Liver (tissue), 3 donors: ENCODE measurements at regions not wholly inside any gene's neighbourhood (a gene's known extent, or its start where the extent isn't known, plus 50 kb on each side); places are given as distances from the start of the nearest gene placed in this dataset.

Source experiments
- EGR1 ChIP-seq, 2 donors: IDR thresholded peaks; 2 replicates each; pipeline ENCODE4 v1.6.1; 2016 to 2018; ENCODE audit warnings: antibody characterized with exemption in 2 of 2, low read depth in 2 of 2
- FOXA1 ChIP-seq: IDR thresholded peaks from 2 replicates; pipeline ENCODE4 v1.6.1; 2016; ENCODE audit warnings: antibody characterized with exemption
- JUND ChIP-seq, 2 donors: IDR thresholded peaks; 2 replicates each; pipeline ENCODE4 v1.6.1; 2016; ENCODE audit warnings: antibody characterized with exemption in 2 of 2
- RAD21 ChIP-seq, 2 donors: IDR thresholded peaks; 2 replicates each; pipeline ENCODE4 v1.6.1; 2016; ENCODE audit warnings: antibody characterized with exemption in 2 of 2, mild to moderate bottlenecking in 2 of 2
- RXRA ChIP-seq, 2 donors: IDR thresholded peaks; 2 replicates each; pipeline ENCODE4 v1.6.1; 2017 to 2018; ENCODE audit warnings: antibody characterized with exemption in 2 of 2, mild to moderate bottlenecking in 1 of 2
- TAF1 ChIP-seq: conservative IDR thresholded peaks from 2 replicates; pipeline ENCODE4 v1.6.1; 2016; ENCODE audit warnings: antibody characterized with exemption, mild to moderate bottlenecking
- YY1 ChIP-seq: IDR thresholded peaks from 2 replicates; pipeline ENCODE4 v1.6.1; 2016; ENCODE audit warnings: antibody characterized with exemption, mild to moderate bottlenecking
- TF ChIP-seq, protein P1 (sequence below): fragments of 150-350 bp; IDR thresholded peaks from 2 replicates; pipeline ENCODE4 v1.5.1; 2017; ENCODE audit warnings: improper control_type of control experiment, low read depth, low read length; ENCODE audit not compliant: missing input control
- TF ChIP-seq, protein P2 (sequence below): IDR thresholded peaks from 2 replicates; pipeline ENCODE4 v1.6.1; 2016; ENCODE audit warnings: antibody characterized with exemption, mild to moderate bottlenecking
- donor health status: healthy.
- donor health status: healthy.

DNA sequence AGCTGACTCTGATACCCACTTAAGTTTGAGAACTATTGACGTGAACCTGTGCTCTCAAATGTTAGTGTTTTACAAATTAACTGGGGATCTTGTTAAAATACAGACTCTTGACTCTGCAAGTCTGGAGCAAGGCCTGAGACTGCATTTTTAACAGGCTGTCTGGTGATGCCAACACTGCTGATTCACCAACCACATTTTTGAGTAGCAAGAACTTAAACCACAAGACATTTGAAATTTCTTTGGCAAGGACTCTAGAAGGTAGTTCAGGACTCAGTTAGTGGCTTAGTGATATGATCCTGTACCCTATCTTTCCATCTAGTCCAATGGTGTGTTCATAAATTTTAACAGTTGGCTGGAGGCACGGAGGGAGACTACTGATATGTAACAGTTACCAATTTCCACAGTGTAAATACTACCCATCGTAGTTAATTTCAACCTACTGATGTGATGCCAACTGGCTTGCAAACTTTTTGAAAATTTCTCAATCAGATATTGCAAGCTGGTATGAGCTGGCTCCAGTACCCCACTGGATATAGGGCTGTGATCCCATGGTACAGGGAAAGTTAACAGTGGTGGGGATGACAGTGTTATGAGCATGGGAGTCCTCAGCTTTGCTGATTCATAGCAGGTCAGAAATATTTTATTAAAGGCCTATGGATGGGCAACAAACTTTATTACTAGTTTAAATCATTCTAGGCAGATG lies 255.1 kb downstream of the TBC1D4 start:
- no peak for TF ChIP-seq YY1
- TF ChIP-seq, protein P1, sequence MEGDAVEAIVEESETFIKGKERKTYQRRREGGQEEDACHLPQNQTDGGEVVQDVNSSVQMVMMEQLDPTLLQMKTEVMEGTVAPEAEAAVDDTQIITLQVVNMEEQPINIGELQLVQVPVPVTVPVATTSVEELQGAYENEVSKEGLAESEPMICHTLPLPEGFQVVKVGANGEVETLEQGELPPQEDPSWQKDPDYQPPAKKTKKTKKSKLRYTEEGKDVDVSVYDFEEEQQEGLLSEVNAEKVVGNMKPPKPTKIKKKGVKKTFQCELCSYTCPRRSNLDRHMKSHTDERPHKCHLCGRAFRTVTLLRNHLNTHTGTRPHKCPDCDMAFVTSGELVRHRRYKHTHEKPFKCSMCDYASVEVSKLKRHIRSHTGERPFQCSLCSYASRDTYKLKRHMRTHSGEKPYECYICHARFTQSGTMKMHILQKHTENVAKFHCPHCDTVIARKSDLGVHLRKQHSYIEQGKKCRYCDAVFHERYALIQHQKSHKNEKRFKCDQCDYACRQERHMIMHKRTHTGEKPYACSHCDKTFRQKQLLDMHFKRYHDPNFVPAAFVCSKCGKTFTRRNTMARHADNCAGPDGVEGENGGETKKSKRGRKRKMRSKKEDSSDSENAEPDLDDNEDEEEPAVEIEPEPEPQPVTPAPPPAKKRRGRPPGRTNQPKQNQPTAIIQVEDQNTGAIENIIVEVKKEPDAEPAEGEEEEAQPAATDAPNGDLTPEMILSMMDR: no peak
- TF ChIP-seq, protein P2, sequence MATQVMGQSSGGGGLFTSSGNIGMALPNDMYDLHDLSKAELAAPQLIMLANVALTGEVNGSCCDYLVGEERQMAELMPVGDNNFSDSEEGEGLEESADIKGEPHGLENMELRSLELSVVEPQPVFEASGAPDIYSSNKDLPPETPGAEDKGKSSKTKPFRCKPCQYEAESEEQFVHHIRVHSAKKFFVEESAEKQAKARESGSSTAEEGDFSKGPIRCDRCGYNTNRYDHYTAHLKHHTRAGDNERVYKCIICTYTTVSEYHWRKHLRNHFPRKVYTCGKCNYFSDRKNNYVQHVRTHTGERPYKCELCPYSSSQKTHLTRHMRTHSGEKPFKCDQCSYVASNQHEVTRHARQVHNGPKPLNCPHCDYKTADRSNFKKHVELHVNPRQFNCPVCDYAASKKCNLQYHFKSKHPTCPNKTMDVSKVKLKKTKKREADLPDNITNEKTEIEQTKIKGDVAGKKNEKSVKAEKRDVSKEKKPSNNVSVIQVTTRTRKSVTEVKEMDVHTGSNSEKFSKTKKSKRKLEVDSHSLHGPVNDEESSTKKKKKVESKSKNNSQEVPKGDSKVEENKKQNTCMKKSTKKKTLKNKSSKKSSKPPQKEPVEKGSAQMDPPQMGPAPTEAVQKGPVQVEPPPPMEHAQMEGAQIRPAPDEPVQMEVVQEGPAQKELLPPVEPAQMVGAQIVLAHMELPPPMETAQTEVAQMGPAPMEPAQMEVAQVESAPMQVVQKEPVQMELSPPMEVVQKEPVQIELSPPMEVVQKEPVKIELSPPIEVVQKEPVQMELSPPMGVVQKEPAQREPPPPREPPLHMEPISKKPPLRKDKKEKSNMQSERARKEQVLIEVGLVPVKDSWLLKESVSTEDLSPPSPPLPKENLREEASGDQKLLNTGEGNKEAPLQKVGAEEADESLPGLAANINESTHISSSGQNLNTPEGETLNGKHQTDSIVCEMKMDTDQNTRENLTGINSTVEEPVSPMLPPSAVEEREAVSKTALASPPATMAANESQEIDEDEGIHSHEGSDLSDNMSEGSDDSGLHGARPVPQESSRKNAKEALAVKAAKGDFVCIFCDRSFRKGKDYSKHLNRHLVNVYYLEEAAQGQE: no peak
- no peak for TF ChIP-seq EGR1 (IDR thresholded peaks at IDR 0.05; ENCODE audit: low read depth in 2 of 2)
- no peak for TF ChIP-seq RAD21 (IDR thresholded peaks at IDR 0.05)
- no peak for TF ChIP-seq JUND (IDR thresholded peaks at IDR 0.05)
- no peak for TF ChIP-seq RXRA (IDR thresholded peaks at IDR 0.05)
- TF ChIP-seq FOXA1: no peak
- no peak for TF ChIP-seq TAF1
